BLaER1 treated with 17β-estradiol and CSF1 and Interleukin-3, amounts not matched to agents 10 nM and 100 nM (cell line): ENCODE measurements at regions not wholly inside any gene's neighbourhood (a gene's known extent, or its start where the extent isn't known, plus 50 kb on each side); places are given as distances from the start of the nearest gene placed in this dataset.
A peak's percentile ranks its signal among the peaks of the same experiment; 100 is the strongest.

Experiments
- H3K27ac ChIP-seq, 11 experiments: shearing (Covaris generic); formaldehyde crosslinking; 2 replicates each; pipeline ENCODE4 v1.8.1; 2022
- H3K27me3 ChIP-seq, 11 experiments: shearing (Covaris generic); formaldehyde crosslinking; 2 replicates each; pipeline ENCODE4 v1.8.1; 2022
- H3K36me3 ChIP-seq, 11 experiments: shearing (Covaris generic); formaldehyde crosslinking; 2 replicates each; pipeline ENCODE4 v1.8.1; 2022
- H3K4me1 ChIP-seq, 10 experiments: shearing (Covaris generic); formaldehyde crosslinking; 2 replicates each; pipeline ENCODE4 v1.8.1; 2022
- H3K4me2 ChIP-seq, 11 experiments: shearing (Covaris generic); formaldehyde crosslinking; 2 replicates each; pipeline ENCODE4 v1.8.1; 2022
- H3K4me3 ChIP-seq, 10 experiments: shearing (Covaris generic); formaldehyde crosslinking; 2 replicates each; pipeline ENCODE4 v1.8.1; 2022
- H3K9ac ChIP-seq, 11 experiments: shearing (Covaris generic); formaldehyde crosslinking; 2 replicates each; pipeline ENCODE4 v1.8.1; 2022
- H3K9me3 ChIP-seq, 11 experiments: shearing (Covaris generic); formaldehyde crosslinking; replicated peaks in 1 of 11; 2 replicates each; pipeline ENCODE4 v1.8.1; 2022
- H4K20me1 ChIP-seq, 11 experiments: shearing (Covaris generic); formaldehyde crosslinking; 2 replicates each; pipeline ENCODE4 v1.8.1; 2022
- Cebpa-rat ChIP-seq, 11 experiments: shearing (Covaris generic); IDR thresholded peaks; 2 replicates each; pipeline ENCODE4 v1.8.1; 2022

GRCh38 chr11:93274851-93275250 is 55.7 kb upstream of the DEUP1 start:
- no peak overlapping the region for H3K4me3 ChIP-seq
- peaks cover 0 to 7% (median 0%) of the 10 kb centered on the region in 10 experiments; a peak in 4 of 20 replicates for H3K4me1 ChIP-seq
- H3K27ac ChIP-seq: no peak overlapping the region
- H3K9ac ChIP-seq: no peak overlapping the region
- no peak overlapping the region for H3K4me2 ChIP-seq
- H3K27me3 ChIP-seq: no peaks in the 10 kb centered on the region
- no peaks in the 10 kb centered on the region; a peak in 2 of 22 replicates for H3K9me3 ChIP-seq
- H4K20me1 ChIP-seq: no peaks in the 10 kb centered on the region
- no peak for TF ChIP-seq Cebpa-rat (IDR thresholded peaks at IDR 0.05)
- no peaks in the 10 kb centered on the region for H3K36me3 ChIP-seq

GRCh38 chr11:93278976-93279375 is 51.6 kb upstream of the DEUP1 start:
- no peaks in the 10 kb centered on the region for H3K9me3 ChIP-seq
- H3K4me1 ChIP-seq: peaks cover 0 to 11% (median 0%) of the 10 kb centered on the region in 10 experiments; a peak in 4 of 20 replicates
- no peak overlapping the region for H3K27ac ChIP-seq
- no peak for TF ChIP-seq Cebpa-rat (IDR thresholded peaks at IDR 0.05)
- no peaks in the 10 kb centered on the region for H3K27me3 ChIP-seq
- H3K36me3 ChIP-seq: no peaks in the 10 kb centered on the region
- H3K9ac ChIP-seq: no peak overlapping the region
- H3K4me3 ChIP-seq: no peak overlapping the region
- H4K20me1 ChIP-seq: no peaks in the 10 kb centered on the region
- H3K4me2 ChIP-seq: no peak overlapping the region

GRCh38 chr11:93279851-93280347 is 50.6 kb upstream of the DEUP1 start:
- H3K4me1 ChIP-seq: peaks cover 0 to 11% (median 0%) of the 10 kb centered on the region in 10 experiments; a peak in 4 of 20 replicates
- TF ChIP-seq Cebpa-rat (IDR thresholded peaks at IDR 0.05): no peak
- no peaks in the 10 kb centered on the region for H3K36me3 ChIP-seq
- no peaks in the 10 kb centered on the region for H3K9me3 ChIP-seq
- peak overlapping the region in 3 of 11 experiments; percentile 4 to 29 (median 17); a peak in 7 of 22 replicates for H3K4me2 ChIP-seq
- no peak overlapping the region for H3K9ac ChIP-seq
- no peaks in the 10 kb centered on the region for H4K20me1 ChIP-seq
- H3K4me3 ChIP-seq: no peak overlapping the region
- no peak overlapping the region for H3K27ac ChIP-seq
- no peaks in the 10 kb centered on the region for H3K27me3 ChIP-seq
